GM19035 (cell line): ENCODE measurements at regions not wholly inside any gene's neighbourhood (a gene's known extent, or its start where the extent isn't known, plus 50 kb on each side); places are given as distances from the start of the nearest gene placed in this dataset.
A peak's percentile ranks its signal among the peaks of the same experiment; 100 is the strongest.

ENCODE experiments used
- ATAC-seq: cut with Tn5 transposase; IDR thresholded peaks from one replicate; pipeline ENCODE4 v1.9.1; 2021; ENCODE audit not compliant: unreplicated experiment

- no peak for ATAC-seq
These were observed 280.5 kb upstream of the MMS22L start for GRCh38 chr6:97563529-97563928.

GRCh38 chr6:97572943-97573342 lies 289.9 kb upstream of the MMS22L start:
- ATAC-seq: no peak

GRCh38 chr6:97586344-97586743 lies 303.3 kb upstream of the MMS22L start:
- no peak for ATAC-seq

- no peak for ATAC-seq
These were observed 308.9 kb upstream of the MMS22L start for GRCh38 chr6:97591955-97592354.

- no peak for ATAC-seq
These were observed 311.8 kb upstream of the MMS22L start for GRCh38 chr6:97594844-97595243.

- ATAC-seq: no peak
These were observed 338.1 kb upstream of the MMS22L start for GRCh38 chr6:97621111-97621510.

GRCh38 chr6:97626671-97627441 lies 343.8 kb upstream of the MMS22L start:
- no peak for ATAC-seq

GRCh38 chr6:97629180-97629579 lies 346.2 kb upstream of the MMS22L start:
- ATAC-seq: no peak

GRCh38 chr6:97630604-97631003 lies 347.6 kb upstream of the MMS22L start:
- no peak for ATAC-seq

- no peak for ATAC-seq
These were observed 349.3 kb upstream of the MMS22L start for GRCh38 chr6:97632341-97632740.

- no peak for ATAC-seq
These were observed 356.7 kb upstream of the MMS22L start for GRCh38 chr6:97639702-97640101.

- no peak for ATAC-seq
These were observed 361.3 kb upstream of the MMS22L start for GRCh38 chr6:97644353-97644752.

- ATAC-seq: no peak
These were observed 362.7 kb upstream of the MMS22L start for GRCh38 chr6:97645757-97646156.

- ATAC-seq: no peak
These were observed 370.1 kb upstream of the MMS22L start for GRCh38 chr6:97653076-97653475.

- ATAC-seq: no peak
These were observed 370.5 kb upstream of the MMS22L start for GRCh38 chr6:97653517-97653916.

- no peak for ATAC-seq
These were observed 371.7 kb upstream of the MMS22L start for GRCh38 chr6:97654674-97655073.

GRCh38 chr6:97656236-97656635 lies 373.2 kb upstream of the MMS22L start:
- ATAC-seq: no peak

GRCh38 chr6:97656706-97657350 lies 373.8 kb upstream of the MMS22L start:
- no peak for ATAC-seq

GRCh38 chr6:97658090-97658489 lies 375.1 kb upstream of the MMS22L start:
- no peak for ATAC-seq

GRCh38 chr6:97663252-97663651 lies 380.2 kb upstream of the MMS22L start:
- ATAC-seq: no peak

- no peak for ATAC-seq
These were observed 382.4 kb upstream of the MMS22L start for GRCh38 chr6:97665446-97665845.

GRCh38 chr6:97666889-97667288 lies 383.9 kb upstream of the MMS22L start:
- no peak for ATAC-seq

GRCh38 chr6:97668716-97669115 lies 385.7 kb upstream of the MMS22L start:
- peak; percentile 35 for ATAC-seq
